CD14-positive monocyte (primary cell): ENCODE measurements at regions not wholly inside any gene's neighbourhood (a gene's known extent, or its start where the extent isn't known, plus 50 kb on each side); places are given as distances from the start of the nearest gene placed in this dataset.

Source experiments
- DNase-seq, 3 donors: peaks; one replicate each; pipeline ENCODE4 v3.0.0-alpha.2; 2011 to 2022
- H2AFZ ChIP-seq: 2 replicates; pipeline ENCODE4 v1.6.0; 2012; ENCODE audit warnings: mild to moderate bottlenecking, low read depth, low read length, inconsistent platforms; ENCODE audit not compliant: insufficient read depth, poor library complexity, severe bottlenecking
- H3K27ac ChIP-seq, 2 donors: 1 replicate in 1 of 2; 2 replicates in 1 of 2; pipeline ENCODE4 v1.5.1; 2012 to 2013; ENCODE audit warnings: low read length in 2 of 2, control low read depth in 1 of 2, inconsistent platforms in 1 of 2, low read depth in 1 of 2, mild to moderate bottlenecking in 1 of 2
- H3K27me3 ChIP-seq, 2 donors: one replicate each; pipeline versions ENCODE4 v1.6.0 to v1.6.1; 2011 to 2013; ENCODE audit warnings: low read length in 2 of 2; ENCODE audit not compliant: control insufficient read depth in 2 of 2, insufficient read depth in 2 of 2
- H3K36me3 ChIP-seq, 2 donors: replicated peaks in 1 of 2; 1 replicate in 1 of 2; 2 replicates in 1 of 2; pipeline versions ENCODE4 v1.5.1 to v1.6.1; 2012 to 2013; ENCODE audit warnings: low read length in 2 of 2, control low read depth in 1 of 2, inconsistent platforms in 1 of 2, mild to moderate bottlenecking in 1 of 2; ENCODE audit not compliant: insufficient read depth in 2 of 2, control insufficient read depth in 1 of 2
- H3K4me1 ChIP-seq, 2 donors: 1 replicate in 1 of 2; 2 replicates in 1 of 2; pipeline versions ENCODE4 v1.5.1 to v1.6.1; 2012 to 2013; ENCODE audit warnings: low read length in 2 of 2, control low read depth in 1 of 2, inconsistent platforms in 1 of 2, mild to moderate bottlenecking in 1 of 2, moderate library complexity in 1 of 2; ENCODE audit not compliant: insufficient read depth in 2 of 2, control insufficient read depth in 1 of 2
- H3K4me2 ChIP-seq: replicated peaks from 2 replicates; pipeline ENCODE3; 2012; ENCODE audit warnings: low read length, moderate library complexity, mild to moderate bottlenecking; ENCODE audit not compliant: poor library complexity, severe bottlenecking; ENCODE audit errors: extremely low read depth
- H3K4me3 ChIP-seq, 3 experiments: fragments of 200-600 bp in 1 of 3; sonication (generic) in 1 of 3; replicated peaks in 1 of 3; 1 replicate in 2 of 3; 2 replicates in 1 of 3; pipeline ENCODE4 v1.5.1; 2011 to 2013; ENCODE audit warnings: low read length in 3 of 3, mild to moderate bottlenecking in 3 of 3, control low read depth in 2 of 3, low read depth in 2 of 3, inconsistent platforms in 1 of 3, moderate library complexity in 1 of 3
- H3K79me2 ChIP-seq: 2 replicates; pipeline ENCODE4 v1.6.0; 2012; ENCODE audit warnings: mild to moderate bottlenecking, control low read depth, inconsistent platforms, low read length, moderate library complexity; ENCODE audit not compliant: insufficient read depth
- H3K9ac ChIP-seq: 2 replicates; pipeline ENCODE4 v1.6.0; 2017; ENCODE audit warnings: low read length, mild to moderate bottlenecking; ENCODE audit not compliant: insufficient read depth, poor library complexity, severe bottlenecking
- H3K9me3 ChIP-seq, 2 donors: replicated peaks in 1 of 2; 1 replicate in 1 of 2; 2 replicates in 1 of 2; pipeline versions ENCODE4 v1.5.1 to v1.6.1; 2012 to 2013; ENCODE audit warnings: low read length in 2 of 2, control low read depth in 1 of 2; ENCODE audit not compliant: control insufficient read depth in 1 of 2, insufficient read depth in 1 of 2
- H4K20me1 ChIP-seq: 2 replicates; pipeline ENCODE4 v1.6.0; 2012; ENCODE audit warnings: mild to moderate bottlenecking, low read length, control low read depth, moderate library complexity; ENCODE audit not compliant: insufficient read depth
- H3K27ac Mint-ChIP-seq, 7 donors: one replicate each; pipeline ENCODE4 v1.8.0; 2020; ENCODE audit warnings: mild to moderate bottlenecking in 7 of 7, mixed read lengths in 7 of 7, moderate library complexity in 6 of 7, inconsistent platforms in 2 of 7
- H3K27me3 Mint-ChIP-seq, 3 donors: one replicate each; pipeline ENCODE4 v1.8.0; 2021 to 2022; ENCODE audit warnings: low read depth in 3 of 3, mild to moderate bottlenecking in 3 of 3, mixed read lengths in 3 of 3, moderate library complexity in 3 of 3, inconsistent platforms in 1 of 3
- H3K36me3 Mint-ChIP-seq, 2 donors: one replicate each; pipeline ENCODE4 v1.8.0; 2020; ENCODE audit warnings: mixed read lengths in 2 of 2, inconsistent platforms in 1 of 2, mild to moderate bottlenecking in 1 of 2
- H3K4me1 Mint-ChIP-seq: one replicate; pipeline ENCODE4 v1.8.0; 2020; ENCODE audit warnings: mild to moderate bottlenecking, mixed read lengths
- H3K4me3 Mint-ChIP-seq, 2 donors: one replicate each; pipeline ENCODE4 v1.8.0; 2020; ENCODE audit warnings: mild to moderate bottlenecking in 2 of 2, mixed read lengths in 2 of 2, moderate library complexity in 1 of 2
- H3K9me3 Mint-ChIP-seq, 7 donors: one replicate each; pipeline ENCODE4 v1.8.0; 2020 to 2022; ENCODE audit warnings: mixed read lengths in 7 of 7, mild to moderate bottlenecking in 6 of 7, moderate library complexity in 6 of 7, inconsistent platforms in 2 of 7
- CTCF ChIP-seq: fragments of 200-600 bp; IDR thresholded peaks from one replicate; pipeline ENCODE4 v1.8.0; 2022; ENCODE audit warnings: antibody characterized with exemption, mild to moderate bottlenecking
- WGBS: methylation state at CpG from one replicate; pipeline ENCODE4 v1.1.5; 2013; ENCODE audit warnings: missing lambda C conversion rate; ENCODE audit not compliant: insufficient coverage; 5-methylcytosine and 5-hydroxymethylcytosine counted together
- intact Hi-C, 2 donors: fragments of 100-400 bp; cut with micrococcal nuclease; formaldehyde crosslinking; loops; one replicate each; pipeline versions ENCODE4 v1.15.0 to v1.15.1; 2023

DNA sequence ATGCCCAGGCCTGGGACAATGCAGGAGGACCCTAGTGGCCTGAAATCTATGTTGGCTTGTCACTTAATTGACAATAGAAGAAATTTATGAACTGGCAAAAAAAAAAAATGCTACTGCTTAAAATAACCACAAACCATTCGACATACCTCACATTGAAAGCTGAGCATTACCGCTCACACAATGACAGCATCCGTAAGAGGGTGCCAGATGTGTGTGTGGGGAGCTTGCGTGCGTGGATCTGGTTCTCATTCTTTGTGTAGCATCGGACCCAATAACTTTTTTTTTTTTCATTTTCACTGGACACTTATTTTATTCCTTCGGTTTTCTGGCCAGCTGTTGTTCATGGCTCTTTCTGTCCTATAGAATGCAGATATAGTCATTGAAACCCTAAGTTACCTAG, 216.7 kb downstream of the VRK1 start:
- no peak overlapping the region for H2AFZ ChIP-seq
- TF ChIP-seq CTCF = no peak
- peaks cover 9 to 44% (median 13%) of the 10 kb centered on the region in 3 donors for H3K27me3 Mint-ChIP-seq
- no peak for DNase-seq
- no peak overlapping the region for H3K4me2 ChIP-seq
- H3K4me3 ChIP-seq = no peak overlapping the region
- no peak overlapping the region for H3K9ac ChIP-seq
- no peaks in the 10 kb centered on the region for H3K79me2 ChIP-seq
- WGBS = no CpG with 5 or more reads among the region's 7 CpGs
- H3K4me1 ChIP-seq = no peaks in the 10 kb centered on the region
- H3K9me3 ChIP-seq = no peaks in the 10 kb centered on the region
- peaks cover 2 to 4% of the 10 kb centered on the region in 2 donors for H3K27me3 ChIP-seq
- intact Hi-C loops = no loop called here
- H3K36me3 Mint-ChIP-seq = no peaks in the 10 kb centered on the region
- H3K27ac ChIP-seq = no peak overlapping the region
- no peaks in the 10 kb centered on the region for H4K20me1 ChIP-seq
- H3K36me3 ChIP-seq = no peaks in the 10 kb centered on the region
- H3K4me3 Mint-ChIP-seq = no peak overlapping the region
- no peaks in the 10 kb centered on the region for H3K4me1 Mint-ChIP-seq
- peaks cover 0 to 8% (median 2%) of the 10 kb centered on the region in 7 donors for H3K9me3 Mint-ChIP-seq
- no peak overlapping the region for H3K27ac Mint-ChIP-seq

DNA sequence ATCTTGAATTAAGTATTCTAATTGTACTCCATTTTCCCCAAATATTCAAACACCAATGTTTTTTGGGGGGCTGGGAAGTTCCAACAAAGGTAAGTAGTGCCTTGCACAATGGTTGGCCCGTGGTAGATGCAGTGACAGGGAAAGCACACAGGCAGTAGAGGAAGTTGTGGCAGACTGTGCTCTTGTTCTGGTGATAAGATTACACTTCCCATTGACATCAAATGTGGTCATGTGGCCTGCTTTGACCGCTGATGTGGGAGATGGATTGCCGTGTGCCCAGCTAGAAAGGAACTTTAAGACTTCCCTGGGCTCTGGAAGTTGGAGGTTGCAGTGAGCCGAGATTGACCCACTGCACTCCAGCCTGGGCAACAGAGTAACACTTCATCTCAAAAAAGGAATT, 223.8 kb downstream of the VRK1 start:
- H3K27ac Mint-ChIP-seq = peak overlapping the region in 1 of 7 donors; percentile 28
- H3K4me3 Mint-ChIP-seq = no peak overlapping the region
- Histone ChIP-seq H3K9me3 (no peaks in the 10 kb centered on the region), H4K20me1 (no peaks in the 10 kb centered on the region), H3K36me3 (no peaks in the 10 kb centered on the region), H3K9ac (no peak overlapping the region), H3K4me1 (no peaks in the 10 kb centered on the region), H3K27me3 (peaks cover 19 to 30% of the 10 kb centered on the region in 2 donors), H2AFZ (no peak overlapping the region), H3K27ac (no peak overlapping the region), H3K79me2 (no peaks in the 10 kb centered on the region), H3K4me2 (no peak overlapping the region), H3K4me3 (no peak overlapping the region)
- H3K4me1 Mint-ChIP-seq = peaks cover 4% of the 10 kb centered on the region
- WGBS = 0% methylated on average over 1 of the region's 4 CpGs
- intact Hi-C loops = no loop called here
- H3K27me3 Mint-ChIP-seq = peaks cover 16 to 68% (median 29%) of the 10 kb centered on the region in 3 donors
- peaks cover 0 to 9% (median 2%) of the 10 kb centered on the region in 7 donors for H3K9me3 Mint-ChIP-seq
- peak in 2 of 3 donors; percentile 2 to 8 for DNase-seq
- TF ChIP-seq CTCF = no peak
- H3K36me3 Mint-ChIP-seq = no peaks in the 10 kb centered on the region
